ENCODE measurements at regions not wholly inside any gene's neighbourhood (a gene's known extent, or its start where the extent isn't known, plus 50 kb on each side); places are given as distances from the start of the nearest gene placed in this dataset.

- Mint-ChIP-seq H3K27ac (no peak overlapping the region), H3K27me3 (ENCODE audit: low read depth in 3 of 3) (peaks cover 0 to 2% (median 0%) of the 10 kb centered on the region in 3 donors), H3K36me3 (no peaks in the 10 kb centered on the region), H3K4me1 (peaks cover 2% of the 10 kb centered on the region), H3K9me3 (peaks cover 0 to 3% (median 2%) of the 10 kb centered on the region in 7 donors), H3K4me3 (no peak overlapping the region)
- Histone ChIP-seq H3K27ac (ENCODE audit: low read depth in 1 of 2, low read length in 2 of 2) (no peak overlapping the region), H3K4me1 (ENCODE audit: control insufficient read depth in 1 of 2, insufficient read depth in 2 of 2, low read length in 2 of 2) (no peaks in the 10 kb centered on the region), H3K4me3 (replicated peaks in 1 of 3; ENCODE audit: low read depth in 2 of 3, low read length in 3 of 3) (no peak overlapping the region), H2AFZ (ENCODE audit: insufficient read depth, low read depth, low read length, poor library complexity, severe bottlenecking) (no peak overlapping the region), H3K79me2 (ENCODE audit: insufficient read depth, low read length) (no peaks in the 10 kb centered on the region), H3K4me2 (replicated peaks; ENCODE audit: extremely low read depth, low read length, poor library complexity, severe bottlenecking) (no peak overlapping the region), H3K9ac (ENCODE audit: insufficient read depth, low read length, poor library complexity, severe bottlenecking) (no peak overlapping the region), H3K27me3 (ENCODE audit: control insufficient read depth in 2 of 2, insufficient read depth in 2 of 2, low read length in 2 of 2) (no peaks in the 10 kb centered on the region), H4K20me1 (ENCODE audit: insufficient read depth, low read length) (no peaks in the 10 kb centered on the region), H3K36me3 (replicated peaks in 1 of 2; ENCODE audit: control insufficient read depth in 1 of 2, insufficient read depth in 2 of 2, low read length in 2 of 2) (no peaks in the 10 kb centered on the region), H3K9me3 (replicated peaks in 1 of 2; ENCODE audit: control insufficient read depth in 1 of 2, insufficient read depth in 1 of 2, low read length in 2 of 2) (no peaks in the 10 kb centered on the region)
- intact Hi-C loops (cut with micrococcal nuclease), result no loop called here
- 70% methylated on average over 1 of the region's 1 CpG for WGBS (ENCODE audit: insufficient coverage)
- DNase-seq, result no peak
- no peak for TF ChIP-seq CTCF (IDR thresholded peaks at IDR 0.05)
These were observed 221.9 kb downstream of the LRRN1 start for GRCh38 chr3:4021162-4021561.

- 93% methylated on average over 6 of the region's 7 CpGs for WGBS (ENCODE audit: insufficient coverage)
- no peak for DNase-seq
- H3K79me2 ChIP-seq (ENCODE audit: insufficient read depth, low read length), result no peaks in the 10 kb centered on the region
- Mint-ChIP-seq H3K27ac (no peak overlapping the region), H3K27me3 (ENCODE audit: low read depth in 3 of 3) (no peaks in the 10 kb centered on the region), H3K4me3 (no peak overlapping the region), H3K9me3 (no peaks in the 10 kb centered on the region), H3K4me1 (no peaks in the 10 kb centered on the region), H3K36me3 (no peaks in the 10 kb centered on the region)
- H3K4me2 ChIP-seq (replicated peaks; ENCODE audit: extremely low read depth, low read length, poor library complexity, severe bottlenecking), result no peak overlapping the region
- no peaks in the 10 kb centered on the region for H3K27me3 ChIP-seq (ENCODE audit: control insufficient read depth in 2 of 2, insufficient read depth in 2 of 2, low read length in 2 of 2)
- H3K27ac ChIP-seq (ENCODE audit: low read depth in 1 of 2, low read length in 2 of 2), result no peak overlapping the region
- H3K4me3 ChIP-seq (replicated peaks in 1 of 3; ENCODE audit: low read depth in 2 of 3, low read length in 3 of 3), result no peak overlapping the region
- TF ChIP-seq CTCF (IDR thresholded peaks at IDR 0.05), result no peak
- no peak overlapping the region for H2AFZ ChIP-seq (ENCODE audit: insufficient read depth, low read depth, low read length, poor library complexity, severe bottlenecking)
- no peaks in the 10 kb centered on the region for H3K4me1 ChIP-seq (ENCODE audit: control insufficient read depth in 1 of 2, insufficient read depth in 2 of 2, low read length in 2 of 2)
- H3K9ac ChIP-seq (ENCODE audit: insufficient read depth, low read length, poor library complexity, severe bottlenecking), result no peak overlapping the region
- intact Hi-C loops (cut with micrococcal nuclease), result no loop called here
- no peaks in the 10 kb centered on the region for H3K9me3 ChIP-seq (replicated peaks in 1 of 2; ENCODE audit: control insufficient read depth in 1 of 2, insufficient read depth in 1 of 2, low read length in 2 of 2)
- H3K36me3 ChIP-seq (replicated peaks in 1 of 2; ENCODE audit: control insufficient read depth in 1 of 2, insufficient read depth in 2 of 2, low read length in 2 of 2), result no peaks in the 10 kb centered on the region
- H4K20me1 ChIP-seq (ENCODE audit: insufficient read depth, low read length), result no peaks in the 10 kb centered on the region
These were observed 229.9 kb downstream of the LRRN1 start for GRCh38 chr3:4029135-4029534.
